GM21447 (cell line): ENCODE measurements at regions not wholly inside any gene's neighbourhood (a gene's known extent, or its start where the extent isn't known, plus 50 kb on each side); places are given as distances from the start of the nearest gene placed in this dataset.

Source experiments
- ATAC-seq: cut with Tn5 transposase; IDR thresholded peaks from one replicate; pipeline ENCODE4 v1.9.1; 2021; ENCODE audit not compliant: unreplicated experiment

DNA sequence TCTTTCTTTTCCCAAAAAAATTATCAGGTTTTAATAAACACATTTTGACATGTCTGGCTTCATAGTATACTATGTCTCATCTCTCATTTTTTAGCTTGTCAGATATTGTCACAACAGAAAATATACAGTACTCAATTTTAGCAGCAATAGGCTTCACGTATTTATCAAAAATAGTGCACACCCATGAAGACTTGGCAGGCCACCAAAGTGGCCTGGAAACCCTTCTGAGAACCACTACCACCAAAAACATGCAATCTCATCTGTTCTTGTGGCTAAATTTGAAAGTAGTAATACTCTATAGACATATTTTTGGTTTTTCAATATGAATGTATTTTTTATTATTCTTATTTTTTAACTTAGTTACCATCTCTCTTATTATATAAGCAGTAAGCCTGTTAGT is 1094.5 kb upstream of the LRRN3 start:
- ATAC-seq, result no peak

- no peak for ATAC-seq
Observed at GRCh38 chr7:109996927-109997326, 1094.0 kb upstream of the LRRN3 start.

GRCh38 chr7:109997837-109998236 is 1093.1 kb upstream of the LRRN3 start:
- ATAC-seq, result no peak

GRCh38 chr7:110001254-110001938 is 1089.5 kb upstream of the LRRN3 start:
- ATAC-seq, result no peak

DNA sequence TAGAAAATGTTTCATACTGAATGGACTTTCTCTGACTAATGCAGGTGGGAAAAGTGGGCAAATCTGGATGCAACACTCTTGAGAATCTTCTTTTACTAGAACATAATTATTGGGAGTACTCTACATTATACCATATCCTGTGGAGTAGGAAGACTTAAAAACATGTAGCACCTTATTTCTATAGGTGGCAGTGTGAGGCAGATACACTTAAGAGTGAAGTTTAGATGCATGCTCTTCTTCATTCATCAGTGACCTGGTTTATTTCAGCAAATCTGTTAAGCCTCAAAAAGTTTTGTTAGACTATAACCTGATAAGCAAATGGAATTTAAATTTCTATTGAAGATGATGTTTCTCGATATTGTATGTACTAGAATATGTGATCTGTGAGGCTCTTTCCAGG is 1087.1 kb upstream of the LRRN3 start:
- no peak for ATAC-seq

DNA sequence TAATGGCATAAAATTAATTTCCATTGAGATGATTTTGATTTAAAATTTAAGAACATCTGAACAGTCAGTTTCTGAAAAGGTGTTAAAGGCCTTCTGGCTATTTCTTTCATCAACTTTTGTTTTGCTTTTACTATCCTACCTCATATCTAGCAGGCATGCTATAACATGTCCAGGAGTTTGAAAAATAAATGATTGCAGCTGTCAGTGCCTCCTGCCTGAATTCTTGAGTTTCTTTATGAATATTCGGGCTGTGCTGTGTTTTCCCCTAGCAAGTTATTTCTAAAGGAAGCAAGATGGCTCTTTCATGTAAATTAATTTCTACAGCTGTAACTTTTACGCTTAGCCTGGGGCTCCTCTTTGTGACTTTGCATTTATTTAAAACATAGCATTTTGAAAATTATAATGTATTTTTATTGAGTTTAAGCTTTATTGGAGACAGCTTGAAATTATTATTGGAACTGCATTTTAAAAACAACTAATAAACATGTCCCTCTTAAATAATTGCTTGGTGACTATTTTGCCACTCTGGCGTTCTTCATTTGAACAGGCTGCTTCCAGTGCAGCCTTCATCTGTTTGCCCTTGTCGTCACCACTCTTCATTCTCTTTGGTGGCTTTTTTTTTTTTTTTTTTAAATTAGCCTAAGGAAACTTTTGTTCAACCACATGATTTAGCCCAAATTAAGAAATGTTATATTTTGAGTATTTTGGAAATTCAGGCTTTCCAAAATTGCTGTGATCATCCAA is 1083.4 kb upstream of the LRRN3 start:
- no peak for ATAC-seq

DNA sequence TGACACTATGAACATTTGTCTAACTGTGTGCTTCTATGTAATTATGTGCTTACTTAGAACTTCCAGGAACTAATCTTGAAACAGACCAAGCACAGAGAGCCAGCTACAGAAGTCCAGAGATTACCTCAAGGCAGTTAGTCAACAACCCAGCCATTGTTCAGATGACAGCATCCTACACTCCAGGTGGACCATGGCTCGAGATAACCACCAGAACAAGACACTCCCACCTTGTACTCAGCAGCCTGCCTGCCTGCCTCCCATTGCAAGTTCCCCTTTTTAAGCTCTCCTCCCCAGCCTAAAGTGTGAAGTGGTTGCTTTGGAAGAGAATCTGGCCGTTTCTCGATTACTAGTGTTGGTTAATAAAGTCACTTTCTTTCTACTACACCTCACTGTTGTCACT is 1080.6 kb upstream of the LRRN3 start:
- ATAC-seq, result no peak

- ATAC-seq, result no peak
Observed at GRCh38 chr7:110017405-110017804, 1073.5 kb upstream of the LRRN3 start.

GRCh38 chr7:110027385-110027784 is 1063.5 kb upstream of the LRRN3 start:
- no peak for ATAC-seq

GRCh38 chr7:110043519-110043918 is 1047.4 kb upstream of the LRRN3 start:
- ATAC-seq, result no peak

DNA sequence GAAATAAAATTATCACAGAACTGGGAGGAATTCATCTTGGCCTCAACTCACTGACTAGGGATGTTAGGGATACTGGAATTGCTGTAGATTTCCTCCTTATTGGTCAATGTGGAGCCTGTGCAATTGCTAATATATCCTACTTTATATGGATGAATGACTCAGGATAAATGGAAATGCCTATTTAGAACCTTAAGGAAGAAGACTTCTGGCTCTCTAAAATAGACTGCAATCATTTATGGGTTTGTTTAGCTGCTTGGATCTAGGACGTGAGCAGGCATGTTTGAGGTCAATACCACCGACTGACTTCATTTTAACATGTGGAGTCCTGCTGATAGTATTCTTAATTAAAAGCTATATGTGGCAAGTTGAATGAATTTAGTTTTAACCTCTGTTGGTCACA is 1040.1 kb upstream of the LRRN3 start:
- no peak for ATAC-seq

DNA sequence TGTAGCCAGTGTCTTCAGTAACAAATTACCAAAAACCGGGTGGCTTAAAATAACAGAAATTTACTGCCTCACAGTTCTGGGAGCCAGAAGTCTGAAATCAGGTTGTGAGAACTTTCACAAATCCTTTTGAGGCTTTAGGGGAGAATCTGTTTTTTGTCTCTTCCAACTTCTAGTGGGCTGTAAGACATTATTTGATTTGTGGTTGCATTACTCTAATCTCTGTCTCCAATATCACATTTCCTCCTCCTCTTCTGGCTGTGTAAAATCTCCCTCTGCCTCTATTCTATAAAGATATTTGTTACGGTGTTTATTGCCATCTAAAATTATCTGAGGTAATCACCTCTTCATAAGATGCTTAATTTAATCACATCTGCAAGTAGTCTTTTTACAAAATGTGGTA is 1039.6 kb upstream of the LRRN3 start:
- ATAC-seq, result no peak

DNA sequence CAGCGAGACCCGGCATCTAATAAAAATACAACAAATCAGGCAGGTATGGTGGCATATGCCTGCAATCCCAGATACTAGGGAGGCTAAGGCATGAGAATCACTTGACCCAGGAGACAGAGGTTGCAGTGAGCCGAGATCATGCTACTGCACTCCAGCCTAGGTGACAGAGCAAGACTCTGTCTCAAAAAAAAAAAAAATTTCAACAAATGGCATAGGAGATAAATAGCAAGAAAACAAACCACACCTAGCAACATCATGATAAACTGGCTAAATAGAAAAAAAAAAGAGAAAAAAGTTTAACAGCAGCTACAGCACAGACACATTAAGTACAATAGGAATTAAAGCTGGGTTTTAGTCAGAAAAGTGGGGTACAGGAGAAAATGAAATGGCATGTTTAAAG is 1034.6 kb upstream of the LRRN3 start:
- ATAC-seq, result no peak

- ATAC-seq, result no peak
Observed at GRCh38 chr7:110058401-110058800, 1032.5 kb upstream of the LRRN3 start.

- no peak for ATAC-seq
Observed at GRCh38 chr7:110061387-110061786, 1029.5 kb upstream of the LRRN3 start.

- ATAC-seq, result no peak
Observed at GRCh38 chr7:110065121-110065520, 1025.8 kb upstream of the LRRN3 start.

GRCh38 chr7:110066843-110067242 is 1024.1 kb upstream of the LRRN3 start:
- ATAC-seq, result no peak

DNA sequence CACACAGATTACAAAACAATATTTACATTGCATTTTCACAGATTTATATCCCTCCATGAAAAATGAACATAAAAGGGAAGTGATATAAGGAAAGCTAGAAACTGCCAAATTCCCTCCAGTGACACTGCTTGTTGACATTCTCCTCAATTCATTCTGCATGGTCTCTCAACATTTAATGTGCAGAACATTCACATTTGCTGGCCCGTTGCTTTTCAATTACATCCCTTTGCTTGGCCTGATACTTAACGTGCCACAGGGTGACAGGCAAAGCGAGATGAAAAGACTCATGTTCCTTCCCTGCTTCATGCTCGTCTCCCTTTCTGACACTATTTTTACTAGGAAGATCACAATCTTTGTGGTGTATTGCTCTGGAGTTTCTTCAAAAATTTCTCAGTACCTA is 1019.7 kb upstream of the LRRN3 start:
- no peak for ATAC-seq

DNA sequence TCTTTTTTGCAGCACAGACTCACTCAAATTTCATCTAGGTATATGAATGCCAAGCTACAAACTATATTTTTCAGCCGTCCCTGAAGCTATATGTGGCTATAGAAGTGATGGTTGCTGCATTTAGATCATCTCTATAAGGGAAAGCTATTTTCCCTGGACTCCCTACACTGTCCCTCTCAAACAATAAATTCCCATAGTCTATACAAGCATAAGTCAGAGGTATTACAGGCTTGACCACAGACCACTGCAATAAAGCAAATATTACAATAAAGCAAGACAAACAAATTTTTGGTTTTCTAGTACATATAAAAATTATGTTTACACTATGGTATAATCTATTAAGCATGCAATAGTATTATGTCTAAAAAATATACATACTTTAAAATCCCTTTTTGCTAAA is 1015.5 kb upstream of the LRRN3 start:
- no peak for ATAC-seq

GRCh38 chr7:110076194-110076593 is 1014.7 kb upstream of the LRRN3 start:
- ATAC-seq, result no peak

GRCh38 chr7:110084181-110084807 is 1006.6 kb upstream of the LRRN3 start:
- no peak for ATAC-seq

DNA sequence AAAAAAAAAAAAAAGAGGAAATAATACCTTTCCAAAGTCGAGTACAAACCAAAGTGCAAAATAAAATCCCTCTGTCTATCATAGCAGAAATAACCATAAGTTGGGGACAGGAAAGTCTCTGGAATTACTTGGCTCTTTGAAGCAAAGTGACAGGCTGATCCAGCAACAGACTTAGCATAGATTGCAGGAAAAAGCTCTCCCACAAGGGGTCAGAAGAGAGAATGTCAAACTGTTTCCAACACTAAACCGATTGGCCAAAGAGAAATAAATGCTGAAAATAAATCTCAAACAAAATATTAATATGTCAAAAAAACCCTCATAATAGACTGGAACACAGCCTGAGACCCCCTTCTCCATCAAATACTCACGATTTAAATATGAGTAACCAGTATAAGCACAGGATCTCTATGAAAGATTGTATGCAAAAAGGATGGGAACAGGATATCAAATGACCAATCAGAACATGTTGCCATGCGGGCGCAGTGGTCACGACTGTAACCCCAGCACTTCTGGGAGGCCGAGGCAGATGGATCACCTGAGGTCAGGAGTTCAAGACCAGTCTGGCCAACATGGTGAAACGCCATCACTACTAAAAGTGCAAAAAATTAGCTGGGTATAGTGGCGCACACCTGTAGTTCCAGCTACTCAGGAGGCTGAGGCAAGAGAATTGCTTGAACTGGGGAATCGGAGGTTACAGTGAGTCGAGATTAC is 1000.7 kb upstream of the LRRN3 start:
- ATAC-seq, result no peak
